HUDEP-2 (cell line): ENCODE measurements at regions not wholly inside any gene's neighbourhood (a gene's known extent, or its start where the extent isn't known, plus 50 kb on each side); places are given as distances from the start of the nearest gene placed in this dataset.

Source experiments
- DNase-seq, 76 experiments: peaks; one replicate each; lab custom pipeline; 2025; ENCODE audit not compliant: unreplicated experiment in 76 of 76; lab: John Stamatoyannopoulos, UW

DNA sequence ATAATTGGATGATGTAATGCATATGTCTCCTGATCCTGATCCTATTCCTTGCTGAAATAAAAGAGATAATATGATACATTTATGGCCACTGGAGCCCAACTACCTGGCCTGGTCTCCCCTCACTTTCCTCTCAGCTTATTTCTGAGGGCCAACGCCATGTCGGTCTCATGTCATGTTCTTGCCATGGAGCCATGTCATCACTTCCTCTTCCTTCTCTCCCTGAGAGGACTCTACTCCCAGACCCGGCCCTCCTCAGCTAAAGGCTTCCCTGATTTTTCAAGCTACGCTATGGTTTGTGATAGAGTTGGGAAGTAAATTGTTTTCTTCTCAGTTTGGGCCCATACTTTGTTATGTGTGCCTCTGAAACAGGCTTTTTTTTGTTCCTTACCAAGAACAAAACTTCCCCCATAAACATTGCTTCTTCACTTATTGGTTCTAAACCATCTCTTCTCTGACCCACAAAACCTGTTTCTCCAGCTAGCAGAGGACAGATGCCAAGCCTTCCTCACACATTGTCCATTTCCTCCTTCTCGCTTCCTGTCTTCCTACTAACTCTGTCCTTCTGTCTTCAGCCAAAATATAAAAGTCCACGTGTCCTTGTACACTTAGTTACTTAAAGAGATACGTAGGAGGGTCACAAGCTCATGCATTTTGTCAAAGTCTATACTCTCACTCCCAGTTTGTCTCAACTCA is 319.9 kb upstream of the DACH1 start:
- DNase-seq, result no peak

DNA sequence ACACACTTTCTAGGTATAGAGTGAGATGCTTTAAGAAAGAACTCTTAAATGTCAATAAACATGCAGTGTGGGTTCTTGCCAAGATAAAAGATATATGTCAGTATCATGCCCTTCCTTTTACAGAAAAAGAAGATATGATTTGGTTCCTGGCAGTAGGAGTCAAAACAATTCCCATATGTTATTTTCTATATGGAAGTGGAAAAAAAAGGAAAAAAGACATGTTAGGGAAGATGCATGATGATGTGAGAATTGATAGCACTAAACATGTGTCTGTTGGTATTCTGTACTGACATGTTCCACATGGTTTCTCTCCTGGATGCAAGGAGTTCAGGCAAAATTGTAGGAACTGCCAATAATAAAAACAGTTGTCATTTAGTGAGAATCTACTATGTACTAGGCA is 318.8 kb upstream of the DACH1 start:
- no peak for DNase-seq

DNA sequence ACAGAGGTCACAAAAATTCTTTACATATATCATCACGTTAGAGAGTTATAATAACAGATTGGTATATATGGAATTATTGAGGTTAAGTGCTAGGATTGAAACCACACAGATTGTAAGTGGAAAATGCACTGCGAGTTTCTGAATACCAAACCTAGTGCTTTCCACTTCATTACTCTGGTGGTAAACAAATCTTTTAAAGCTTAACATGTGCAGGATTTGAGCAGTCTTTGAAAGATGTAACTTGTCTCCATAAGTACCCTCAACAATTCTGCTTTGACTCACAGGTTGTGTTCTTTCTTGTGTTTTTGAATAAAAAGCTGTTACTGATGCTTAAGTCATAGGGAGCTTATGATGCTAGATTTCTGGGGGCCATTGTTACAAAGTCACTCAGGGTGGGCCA is 314.7 kb upstream of the DACH1 start:
- DNase-seq, result no peak

DNA sequence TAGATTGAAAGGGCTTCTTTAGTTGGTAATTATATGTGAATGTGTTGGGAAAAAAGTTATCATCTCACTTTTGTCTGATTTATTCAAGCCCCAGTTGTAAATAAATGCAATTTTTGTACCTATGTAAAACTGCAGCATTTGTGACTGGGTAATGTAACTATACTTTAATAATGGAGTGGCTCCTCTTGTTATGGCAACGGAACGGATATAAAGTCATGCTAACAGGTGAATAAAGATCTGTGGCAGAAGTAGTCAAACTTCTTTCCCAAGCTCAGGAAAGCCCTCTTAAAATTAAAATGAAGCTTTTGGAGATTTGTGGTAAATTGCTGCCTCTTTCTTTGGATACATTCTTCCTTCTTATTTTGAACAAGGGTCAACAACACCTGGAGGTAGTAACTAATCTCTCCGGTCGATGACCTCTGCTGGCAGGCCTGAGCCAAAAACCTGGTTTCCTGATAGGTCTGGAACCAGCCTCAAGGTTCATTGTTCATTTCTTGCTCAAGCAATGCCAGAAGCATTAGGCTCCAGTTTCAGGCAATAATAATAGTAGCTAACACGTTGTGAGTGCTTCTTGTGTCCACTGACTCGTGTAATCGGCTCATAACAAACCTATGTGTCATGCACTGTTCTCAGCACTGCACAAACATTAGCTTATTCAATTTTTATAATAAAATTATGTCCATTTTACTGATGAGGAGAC is 313.4 kb upstream of the DACH1 start:
- DNase-seq, result no peak

DNA sequence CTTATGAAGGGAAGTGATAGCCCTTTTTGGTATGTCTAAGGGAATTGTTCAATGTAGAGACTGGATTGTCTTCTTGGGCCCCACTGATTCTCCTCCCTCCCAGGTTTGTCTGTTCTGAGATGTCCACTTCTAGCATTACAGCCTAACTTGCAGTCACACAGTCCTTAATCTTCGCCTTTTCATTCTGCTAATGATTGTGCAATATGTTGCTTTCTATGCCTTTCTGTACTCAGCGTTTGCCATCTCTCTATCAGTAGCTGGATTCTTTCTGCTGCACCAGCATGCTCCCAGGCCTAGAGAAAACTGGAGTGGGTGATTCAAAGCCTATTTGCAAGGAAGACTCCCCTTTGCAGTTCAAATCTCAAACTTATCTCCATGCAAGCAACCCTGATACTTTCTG is 307.5 kb upstream of the DACH1 start:
- DNase-seq, result no peak

DNA sequence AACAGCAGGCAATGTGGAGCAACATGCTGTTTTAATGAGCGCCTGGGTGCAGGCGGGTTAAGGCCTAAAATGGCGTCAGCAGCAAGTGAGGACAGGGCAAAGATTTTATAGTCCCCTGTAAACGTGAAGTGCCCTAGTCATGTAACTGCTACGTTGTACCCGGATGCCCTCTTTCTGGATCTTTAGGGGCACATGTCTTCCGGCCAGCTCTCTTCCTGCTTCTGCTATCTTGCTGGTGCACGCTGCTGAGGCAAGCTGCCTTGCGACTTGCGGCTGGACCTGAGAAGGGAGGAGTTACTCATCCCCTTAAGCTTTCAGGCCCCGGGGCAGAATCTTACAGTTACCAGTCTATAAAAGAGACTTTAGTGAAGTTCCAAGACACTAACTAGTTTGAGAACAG is 303.6 kb upstream of the DACH1 start:
- no peak for DNase-seq

DNA sequence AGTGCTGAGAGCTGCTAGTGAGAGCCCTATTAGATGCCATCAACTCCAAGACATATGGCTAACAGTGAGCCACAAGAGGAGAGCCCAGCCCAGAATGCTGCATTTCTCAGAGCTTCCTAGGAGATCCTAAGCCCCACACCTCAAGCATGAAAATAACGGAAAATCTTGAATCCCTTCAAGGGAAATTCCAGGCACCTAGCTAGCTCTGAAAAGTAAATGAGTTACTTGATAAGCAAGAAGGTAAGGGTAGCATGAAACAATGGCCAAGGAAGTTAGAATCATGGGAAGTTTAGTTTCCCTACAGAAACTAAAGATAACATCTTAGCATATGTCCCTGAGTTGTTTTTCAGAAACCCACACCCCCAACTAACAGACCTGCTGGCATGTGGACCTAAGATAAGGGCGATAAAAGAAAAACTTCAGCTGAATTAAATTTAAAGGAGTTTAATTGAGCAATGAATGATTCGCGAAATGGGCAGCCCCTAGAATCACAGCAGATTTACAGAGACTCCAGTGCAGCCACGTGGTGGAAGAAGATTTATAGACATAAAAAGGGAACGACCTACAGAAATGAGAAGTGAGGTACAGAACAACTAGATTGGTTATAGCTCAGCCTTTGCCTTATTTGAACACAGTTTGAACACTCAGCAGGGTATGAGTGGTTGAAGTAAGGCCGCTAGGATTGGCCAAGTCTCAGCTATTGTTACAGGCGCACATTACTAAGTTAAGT is 301.3 kb upstream of the DACH1 start:
- DNase-seq, result no peak

DNA sequence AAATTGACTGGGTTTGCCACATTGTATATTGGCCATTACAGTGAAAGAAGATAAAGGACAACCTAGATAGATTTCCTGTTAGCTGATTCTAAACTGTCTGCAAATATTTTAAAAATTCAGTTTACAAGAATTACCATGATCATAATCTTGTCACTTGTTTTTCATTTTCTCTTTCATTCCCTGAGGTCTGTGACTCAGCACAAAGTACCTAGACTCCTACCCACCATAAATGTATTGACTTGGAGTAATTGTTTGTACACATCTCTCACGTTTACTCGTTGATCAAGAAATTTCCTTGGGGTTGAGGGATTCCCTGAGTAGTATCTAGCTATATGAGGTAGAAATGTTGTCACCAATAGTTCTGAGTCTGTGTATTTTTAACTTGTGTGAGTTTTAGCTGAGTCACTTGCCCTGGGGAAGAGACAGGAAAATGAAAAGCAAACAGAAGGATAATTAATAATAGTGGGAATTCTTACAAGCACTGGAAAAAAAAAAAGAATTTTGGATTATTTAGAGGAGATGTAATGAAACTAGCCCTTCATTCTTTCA is 299.2 kb upstream of the DACH1 start:
- DNase-seq, result no peak

DNA sequence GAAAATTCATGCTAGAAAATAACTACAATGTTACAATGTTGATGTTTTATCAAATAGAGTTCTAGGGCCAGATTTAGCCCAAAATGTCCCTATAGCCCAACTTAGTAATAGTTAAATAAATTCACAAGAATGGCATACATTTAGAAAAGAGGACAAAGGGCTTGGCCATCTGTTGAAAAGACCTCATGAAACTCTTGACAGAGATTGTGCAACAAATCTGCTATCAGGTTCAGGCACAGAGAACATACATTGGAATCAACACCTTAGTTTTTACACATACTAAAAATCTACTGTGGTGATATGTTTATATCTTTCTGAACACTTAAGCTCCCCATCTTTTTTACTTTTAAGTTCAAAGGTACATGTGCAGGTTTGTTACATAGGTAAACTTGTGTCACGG is 298.3 kb upstream of the DACH1 start:
- DNase-seq, result no peak

DNA sequence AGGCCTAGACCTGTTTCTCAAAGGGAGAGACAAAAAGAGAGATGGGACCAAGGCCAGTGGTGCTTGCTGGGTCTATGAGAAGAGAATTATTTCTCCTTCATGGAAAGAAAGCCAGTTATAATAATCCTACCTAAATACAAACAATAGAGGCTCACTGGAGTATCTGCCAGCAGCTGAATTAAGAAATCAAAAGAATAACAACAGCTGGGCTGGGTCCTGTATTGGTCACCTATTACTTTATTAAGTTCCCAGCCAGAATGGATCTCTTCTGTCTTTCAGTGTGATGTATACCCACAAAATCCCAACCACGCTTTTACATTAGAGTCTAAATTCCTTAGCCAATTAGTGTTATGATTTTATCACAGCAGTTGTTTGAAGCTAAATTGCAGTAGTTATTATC is 297.8 kb upstream of the DACH1 start:
- no peak for DNase-seq

DNA sequence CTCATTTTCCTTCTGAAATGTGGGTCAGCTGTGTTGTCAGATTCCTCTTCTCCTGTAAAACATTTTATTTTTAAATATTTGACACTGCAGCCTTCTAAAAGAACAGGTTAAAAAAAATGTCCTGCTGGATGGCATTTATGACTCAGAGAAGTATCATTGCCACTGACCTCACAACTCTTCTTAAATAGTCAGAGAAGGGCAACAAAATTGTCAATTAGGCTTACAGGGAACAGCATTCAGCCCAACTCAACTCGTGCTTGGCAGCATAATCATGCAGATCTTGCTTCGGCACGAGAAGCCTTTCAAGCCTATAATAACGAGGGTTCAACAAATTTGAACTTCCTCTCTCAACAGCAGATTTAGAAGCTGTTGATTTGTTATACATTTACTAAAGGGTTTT is 296.7 kb upstream of the DACH1 start:
- DNase-seq, result no peak

DNA sequence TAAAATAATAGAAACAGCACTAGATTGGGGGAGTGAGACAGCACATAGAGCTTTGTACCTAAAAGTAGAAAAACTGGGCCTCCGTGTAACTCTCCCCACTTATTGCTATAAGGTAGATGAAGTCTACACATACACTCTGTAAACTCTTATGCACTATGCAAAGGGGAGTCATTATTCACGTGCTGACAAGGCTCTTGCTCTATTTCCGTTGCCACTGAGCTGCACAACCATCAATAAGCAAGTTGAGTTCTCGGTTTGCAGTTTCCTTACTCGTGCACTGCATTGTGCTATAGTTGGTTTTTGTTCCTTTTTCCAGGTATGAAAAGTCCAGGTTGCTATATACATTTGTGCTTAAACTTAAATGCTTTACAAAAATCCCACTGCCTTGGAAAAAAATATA is 294.0 kb upstream of the DACH1 start:
- no peak for DNase-seq

DNA sequence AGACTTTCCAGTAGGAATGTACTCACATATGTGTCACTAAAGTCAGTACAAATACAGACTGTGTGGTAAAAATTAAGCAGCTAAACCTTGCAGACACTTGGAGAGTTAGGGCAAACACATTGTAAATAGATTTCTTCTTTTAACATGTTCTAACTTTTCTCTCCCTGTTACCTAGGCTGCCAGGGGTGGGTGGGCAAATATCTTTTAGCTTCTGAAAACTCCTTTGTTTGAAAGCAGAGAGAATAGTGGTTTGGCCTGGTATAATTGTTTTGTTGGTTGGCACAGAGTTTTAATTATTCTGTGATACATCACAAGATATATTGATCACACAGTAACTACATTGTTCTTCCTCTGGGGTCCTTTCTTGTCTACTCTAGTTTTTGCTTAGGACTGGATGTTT is 289.8 kb upstream of the DACH1 start:
- no peak for DNase-seq

DNA sequence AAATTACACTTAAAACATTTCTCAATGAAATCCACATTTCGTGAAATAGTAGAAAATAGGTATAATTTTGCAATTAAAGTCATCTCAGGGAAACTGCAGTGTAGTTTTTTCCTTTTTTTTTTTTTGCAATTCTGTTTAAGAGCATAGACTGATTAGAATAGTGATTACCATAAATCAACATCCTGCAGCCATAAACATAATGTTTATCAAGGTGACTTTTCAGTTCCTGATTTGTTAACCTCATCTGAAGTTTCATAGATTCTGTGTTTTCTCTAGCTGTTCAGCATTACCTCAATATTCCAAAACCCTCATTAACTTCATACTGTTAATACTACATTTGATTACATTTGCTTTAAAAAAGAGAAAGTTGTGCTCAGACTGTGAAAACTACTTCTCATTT is 286.3 kb upstream of the DACH1 start:
- no peak for DNase-seq

DNA sequence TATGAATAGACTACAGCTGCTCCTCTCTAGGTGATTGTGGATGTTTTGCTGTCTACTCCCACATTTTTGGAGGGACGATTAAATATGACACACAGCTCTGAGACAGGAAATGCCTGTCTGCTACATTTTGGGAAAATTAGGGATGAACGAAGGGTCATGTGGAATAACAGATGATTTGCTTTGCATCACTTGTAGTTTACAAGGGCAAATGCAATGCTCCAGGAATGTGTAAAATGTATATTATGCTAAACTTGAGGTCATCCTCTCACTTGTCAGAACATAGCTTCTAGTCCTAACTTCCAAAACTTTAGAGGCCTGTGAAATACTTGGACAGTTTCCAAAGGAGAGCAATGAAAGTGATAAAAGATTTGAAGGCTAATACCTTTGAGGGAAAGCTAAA is 284.2 kb upstream of the DACH1 start:
- DNase-seq, result no peak

DNA sequence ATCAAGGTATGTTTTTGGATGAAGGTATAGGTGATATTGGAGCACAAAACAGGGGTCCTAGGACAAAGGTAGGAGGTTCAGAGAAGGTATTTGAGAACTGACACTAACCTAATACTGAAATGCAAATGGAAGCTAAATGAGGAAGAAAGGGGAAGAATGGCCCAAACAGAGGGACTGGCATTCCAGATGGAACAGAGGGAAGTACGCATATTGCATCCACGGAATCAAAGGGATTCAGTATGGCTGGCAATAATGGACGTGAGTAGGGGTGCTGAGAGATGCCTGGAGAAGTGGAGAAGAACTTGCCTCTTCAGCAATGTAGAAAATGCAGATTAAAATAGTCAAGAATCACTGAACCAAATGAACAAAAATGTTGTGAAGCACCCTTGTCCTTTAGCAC is 283.5 kb upstream of the DACH1 start:
- no peak for DNase-seq

DNA sequence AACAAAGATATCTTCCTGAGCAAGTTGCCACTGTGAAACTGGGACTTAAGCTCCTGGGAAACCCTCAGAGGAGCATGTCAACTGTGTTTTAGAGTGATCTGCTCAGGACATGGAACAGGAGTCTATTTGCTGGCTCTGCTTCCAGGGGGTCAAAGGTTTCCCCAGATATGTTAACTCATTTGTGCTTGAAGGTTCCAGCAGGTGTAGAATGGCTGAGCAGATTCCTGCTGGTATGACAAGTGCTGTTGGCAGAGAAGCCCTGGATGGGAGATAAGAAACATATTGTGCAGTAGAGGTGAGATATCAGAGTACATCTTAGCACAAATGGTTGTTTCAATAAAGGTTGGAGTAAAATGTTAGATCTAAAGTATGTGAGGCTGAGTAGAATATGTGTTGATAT is 282.7 kb upstream of the DACH1 start:
- DNase-seq, result no peak

DNA sequence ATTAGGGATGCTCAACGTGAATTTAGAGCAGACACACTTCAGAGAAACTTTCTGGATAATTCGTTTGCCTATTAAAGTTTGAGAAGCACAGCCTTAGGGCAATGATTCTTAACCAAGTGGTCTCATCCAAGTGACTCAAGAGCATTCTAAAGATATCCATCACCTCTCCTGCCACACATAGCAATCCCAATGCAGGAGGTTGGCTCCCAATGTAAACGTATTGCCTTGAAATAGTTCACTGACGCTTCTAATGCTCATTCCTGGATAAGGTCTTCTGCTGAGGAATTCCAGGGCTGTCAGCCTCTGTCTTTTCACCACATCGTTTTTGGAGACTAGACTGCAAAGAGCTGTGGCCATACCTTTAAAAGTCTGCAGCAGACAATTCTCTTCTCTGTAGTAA is 279.8 kb upstream of the DACH1 start:
- DNase-seq, result no peak

DNA sequence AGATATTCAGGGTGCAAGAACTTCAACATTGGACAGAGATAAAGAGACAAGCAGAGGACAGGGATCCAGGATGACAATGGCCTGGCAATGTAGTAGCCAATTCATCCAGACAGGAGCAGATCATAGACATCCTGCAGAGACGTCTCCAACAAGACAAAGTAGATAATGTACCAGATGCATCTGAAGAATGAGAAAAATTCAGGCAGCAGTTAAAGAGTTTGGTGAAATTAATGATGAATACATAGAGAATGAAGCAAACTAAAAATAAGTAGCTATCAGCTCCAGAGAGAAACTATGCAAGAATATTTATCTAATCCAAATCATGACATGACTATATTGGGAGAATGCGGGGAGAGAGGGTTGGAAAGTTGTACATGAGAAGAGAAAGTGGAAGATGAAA is 278.4 kb upstream of the DACH1 start:
- DNase-seq, result no peak

DNA sequence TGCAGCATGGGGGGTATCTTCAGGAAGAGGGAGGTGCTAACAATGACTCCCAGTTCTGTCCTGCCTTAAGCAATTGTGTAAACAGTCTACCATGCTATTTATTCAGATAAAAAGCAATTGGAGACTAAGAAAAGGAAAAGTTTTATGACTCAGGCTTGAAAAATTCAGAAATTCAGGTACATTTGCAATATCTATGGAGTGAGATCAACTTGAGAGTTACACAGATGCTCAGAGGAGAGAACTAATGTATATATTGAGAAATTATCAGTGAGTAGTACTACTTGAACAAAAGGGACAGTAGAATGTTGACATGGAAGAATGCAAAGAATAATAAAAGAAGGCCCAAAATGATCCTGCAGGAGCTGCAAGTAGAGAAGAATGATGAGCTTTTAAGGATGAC is 277.6 kb upstream of the DACH1 start:
- no peak for DNase-seq

DNA sequence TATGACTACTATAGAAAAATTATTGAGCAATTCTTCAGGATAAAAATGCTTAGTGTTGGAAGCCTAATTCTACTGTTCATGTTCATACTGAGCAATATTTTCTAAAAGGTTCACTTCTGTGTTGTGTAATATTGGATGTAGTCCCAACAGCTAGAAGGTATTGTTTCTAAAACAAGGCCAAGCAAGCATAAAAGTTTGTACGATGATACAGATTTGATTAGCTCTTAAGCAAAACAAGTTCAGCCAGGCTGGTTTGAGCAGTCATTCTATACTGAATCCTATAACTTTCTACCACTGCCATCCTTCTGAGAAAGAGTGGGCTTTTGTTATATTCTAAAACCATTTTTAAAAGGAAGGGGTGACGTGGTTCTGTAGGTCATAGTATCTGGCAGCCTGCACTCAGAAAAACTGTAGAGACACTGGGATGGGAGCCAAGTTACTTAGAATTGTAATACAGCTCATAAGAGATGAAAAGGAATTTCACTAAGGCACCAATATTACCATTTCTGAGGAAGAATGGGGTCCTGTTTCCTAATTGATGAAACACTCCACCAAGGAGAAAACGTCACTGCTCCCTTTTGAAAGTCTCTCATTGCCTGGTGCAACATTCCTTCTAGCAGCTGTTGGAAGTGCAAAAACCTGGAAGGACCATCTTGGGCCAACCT is 275.0 kb upstream of the DACH1 start:
- DNase-seq, result no peak
